Activated CD4-positive, alpha-beta T cell treated with anti-CD3 and anti-CD28 coated beads for 36 hours (primary cell): ENCODE measurements at regions not wholly inside any gene's neighbourhood (a gene's known extent, or its start where the extent isn't known, plus 50 kb on each side); places are given as distances from the start of the nearest gene placed in this dataset.

Experiments used
- ATAC-seq: fragments of 200-7000 bp; cut with Tn5 transposase; one replicate; pipeline ENCODE4 v1.10.0; 2021; ENCODE audit warnings: mild to moderate bottlenecking, moderate library complexity
- CTCF ChIA-PET: fragments of 350-600 bp; sonication (Branson Sonifier 250); formaldehyde crosslinking; loops from one replicate; lab custom pipeline; 2021; ENCODE audit warnings: antibody characterized with exemption; lab: Charles Lee
- POLR2A ChIA-PET: fragments of 350-600 bp; sonication (Branson Sonifier 250); formaldehyde crosslinking; loops from one replicate; lab custom pipeline; 2021; ENCODE audit warnings: antibody characterized with exemption, inconsistent platforms; lab: Charles Lee
- DNase-seq: peaks from one replicate; pipeline ENCODE4 v3.0.0-alpha.2; 2020
- H3K27ac Mint-ChIP-seq: one replicate; pipeline ENCODE4 v1.8.0; 2021; ENCODE audit warnings: mixed read lengths
- H3K27me3 Mint-ChIP-seq: one replicate; pipeline ENCODE4 v1.8.0; 2021; ENCODE audit warnings: mixed read lengths
- H3K36me3 Mint-ChIP-seq: one replicate; pipeline ENCODE4 v1.8.0; 2021; ENCODE audit warnings: low read depth, mixed read lengths
- H3K4me1 Mint-ChIP-seq: one replicate; pipeline ENCODE4 v1.8.0; 2021; ENCODE audit warnings: mixed read lengths
- H3K4me3 Mint-ChIP-seq: one replicate; pipeline ENCODE4 v1.8.0; 2021; ENCODE audit warnings: mild to moderate bottlenecking, moderate library complexity, mixed read lengths
- H3K9me3 Mint-ChIP-seq: one replicate; pipeline ENCODE4 v1.8.0; 2021; ENCODE audit warnings: low read depth, mixed read lengths
- intact Hi-C, 2 experiments: fragments of 100-400 bp; cut with DNase I in 1 of 2; cut with micrococcal nuclease in 1 of 2; formaldehyde crosslinking; loops; one replicate each; pipeline versions ENCODE4 v1.14.2 to v1.15.1; 2022 to 2024; cut with DNase I, micrococcal nuclease

DNA sequence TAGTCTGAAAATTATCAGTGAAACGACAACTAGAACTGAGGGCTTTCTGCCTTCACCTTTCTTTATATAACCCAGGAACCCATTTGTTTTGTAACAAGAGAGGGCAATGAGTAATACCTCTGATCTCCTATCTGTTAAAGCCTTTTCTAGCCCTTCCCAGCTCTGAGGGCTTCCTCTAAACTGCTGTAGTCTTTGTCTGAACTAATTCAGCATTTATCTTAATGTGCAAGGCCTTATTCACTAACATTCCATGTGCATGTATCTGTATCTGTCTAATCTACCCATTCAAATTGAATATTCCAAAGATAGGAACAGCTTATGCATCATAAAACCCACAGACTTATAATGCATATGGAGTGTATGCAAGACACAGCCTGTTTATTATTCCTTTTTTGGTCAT lies 167.1 kb downstream of the LYPLAL1 start:
- peaks cover 13% of the 10 kb centered on the region for H3K9me3 Mint-ChIP-seq
- ChIA-PET POLR2A (no interaction called here), CTCF (interaction anchor here (0.7 kb wide), 1 partner anchor 10 kb away, joined by 3 read pairs; no protein-coding TSS in a partner anchor)
- ATAC-seq (no peak), DNase-seq (no peak)
- H3K27me3 Mint-ChIP-seq, result no peaks in the 10 kb centered on the region
- H3K36me3 Mint-ChIP-seq, result no peaks in the 10 kb centered on the region
- H3K27ac Mint-ChIP-seq, result no peak overlapping the region
- H3K4me3 Mint-ChIP-seq, result no peak overlapping the region
- intact Hi-C loops, result no loop called here
- H3K4me1 Mint-ChIP-seq, result no peaks in the 10 kb centered on the region

DNA sequence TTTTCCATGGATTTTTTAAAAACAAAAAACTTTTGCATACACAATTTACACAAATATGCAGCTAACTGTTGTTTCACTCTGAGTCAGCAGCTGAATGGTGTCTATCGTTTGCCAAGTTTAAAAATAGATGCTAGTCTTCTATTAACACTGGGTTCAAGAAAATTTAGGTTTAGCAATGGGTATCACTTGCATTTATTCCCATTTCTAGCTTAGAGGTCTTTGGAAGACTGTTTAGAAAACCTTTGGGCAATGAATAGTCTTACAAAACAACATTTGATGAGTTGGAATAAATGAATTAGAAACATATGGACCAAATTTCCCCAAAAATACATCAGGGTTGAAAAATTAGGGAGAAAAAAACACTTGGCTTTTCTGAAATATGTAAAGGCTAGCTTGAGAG lies 165.8 kb downstream of the LYPLAL1 start:
- DNase-seq, result no peak
- intact Hi-C loops, result no loop called here
- POLR2A ChIA-PET, result no interaction called here
- CTCF ChIA-PET, result interaction anchor here (0.6 kb wide), 1 partner anchor 985 kb away, joined by 3 read pairs; no protein-coding TSS in a partner anchor
- no peaks in the 10 kb centered on the region for H3K36me3 Mint-ChIP-seq
- H3K9me3 Mint-ChIP-seq, result peaks cover 5% of the 10 kb centered on the region
- no peak overlapping the region for H3K27ac Mint-ChIP-seq
- H3K4me1 Mint-ChIP-seq, result no peaks in the 10 kb centered on the region
- no peak for ATAC-seq
- H3K27me3 Mint-ChIP-seq, result no peaks in the 10 kb centered on the region
- H3K4me3 Mint-ChIP-seq, result no peak overlapping the region

DNA sequence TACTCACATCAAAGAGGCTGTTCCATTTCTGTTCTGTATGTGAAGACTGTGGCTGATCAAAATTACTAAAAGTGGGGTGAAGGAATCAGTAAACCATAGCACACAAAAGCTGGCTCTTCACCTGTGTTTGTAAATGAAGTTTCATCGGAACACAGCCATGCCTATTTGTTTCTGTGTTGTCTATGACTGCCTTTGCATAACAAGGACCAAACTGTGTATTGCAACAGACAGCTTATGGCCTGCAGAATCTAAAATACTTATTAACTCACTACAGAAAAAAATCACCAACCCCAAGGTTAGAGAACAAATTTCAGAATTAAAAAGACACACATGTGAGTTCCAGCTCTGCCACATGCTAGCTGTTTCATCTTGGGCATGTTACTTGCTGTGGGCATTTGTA lies 163.9 kb downstream of the LYPLAL1 start:
- Mint-ChIP-seq H3K9me3 (peaks cover 2% of the 10 kb centered on the region), H3K27me3 (no peaks in the 10 kb centered on the region), H3K4me3 (no peak overlapping the region), H3K4me1 (no peaks in the 10 kb centered on the region), H3K27ac (no peak overlapping the region), H3K36me3 (no peaks in the 10 kb centered on the region)
- ChIA-PET CTCF (interaction anchor here (0.6 to 0.9 kb wide), 3 partner anchors 48 to 280 kb away, joined by 3 read pairs; no protein-coding TSS in a partner anchor), POLR2A (no interaction called here)
- DNase-seq (no peak), ATAC-seq (no peak)
- intact Hi-C loops, result no loop called here

DNA sequence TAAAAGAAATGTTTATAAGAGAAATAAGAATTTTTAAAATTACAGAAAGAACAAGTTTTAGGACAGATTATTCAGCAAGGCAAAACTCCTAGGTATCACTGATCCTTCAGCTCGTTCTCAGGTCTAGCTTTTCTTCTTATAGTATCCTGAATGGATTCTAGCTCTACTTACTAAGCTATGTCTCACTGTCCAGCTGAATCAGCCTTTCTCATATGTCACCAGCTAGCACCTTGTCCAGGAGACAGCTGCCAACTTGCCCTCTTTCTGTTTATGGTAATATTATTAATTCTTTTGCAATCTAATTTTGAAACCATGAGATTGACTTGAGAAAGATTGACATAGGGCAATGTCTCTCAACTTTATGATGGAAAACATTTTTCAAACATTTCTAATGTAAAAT lies 159.9 kb downstream of the LYPLAL1 start:
- Mint-ChIP-seq H3K9me3 (peaks cover 4% of the 10 kb centered on the region), H3K4me3 (no peak overlapping the region), H3K27me3 (peaks cover 2% of the 10 kb centered on the region), H3K27ac (no peak overlapping the region), H3K36me3 (no peaks in the 10 kb centered on the region), H3K4me1 (no peaks in the 10 kb centered on the region)
- no peak for ATAC-seq
- ChIA-PET POLR2A (no interaction called here), CTCF (interaction anchor here (1.2 kb wide), 1 partner anchor 117 kb away, joined by 3 read pairs; no protein-coding TSS in a partner anchor)
- intact Hi-C loops, result no loop called here
- no peak for DNase-seq

DNA sequence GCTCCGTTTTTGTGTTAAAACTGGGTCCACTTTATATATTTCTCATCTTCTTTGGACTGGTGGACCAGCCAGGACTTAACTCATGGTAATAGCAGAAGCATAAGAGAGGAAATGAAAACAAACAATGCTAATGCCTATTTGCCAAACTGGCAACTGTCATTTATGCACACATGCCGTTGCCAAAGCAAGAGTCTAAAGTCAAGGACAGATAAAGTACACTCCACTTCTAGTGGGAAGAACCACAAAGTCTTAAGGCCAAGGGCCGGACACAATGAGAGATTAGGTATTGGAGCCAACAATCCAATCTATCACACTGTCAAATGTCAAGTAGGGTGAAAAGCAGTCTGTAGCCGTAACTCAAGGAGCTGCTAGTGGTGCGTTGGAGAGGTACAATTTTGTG lies 157.7 kb downstream of the LYPLAL1 start:
- Mint-ChIP-seq H3K27me3 (peaks cover 12% of the 10 kb centered on the region), H3K36me3 (peaks cover 10% of the 10 kb centered on the region), H3K4me3 (no peak overlapping the region), H3K4me1 (no peaks in the 10 kb centered on the region), H3K9me3 (peaks cover 23% of the 10 kb centered on the region), H3K27ac (no peak overlapping the region)
- intact Hi-C loops, result no loop called here
- DNase-seq (no peak), ATAC-seq (no peak)
- POLR2A ChIA-PET, result no interaction called here
- CTCF ChIA-PET, result no interaction called here

DNA sequence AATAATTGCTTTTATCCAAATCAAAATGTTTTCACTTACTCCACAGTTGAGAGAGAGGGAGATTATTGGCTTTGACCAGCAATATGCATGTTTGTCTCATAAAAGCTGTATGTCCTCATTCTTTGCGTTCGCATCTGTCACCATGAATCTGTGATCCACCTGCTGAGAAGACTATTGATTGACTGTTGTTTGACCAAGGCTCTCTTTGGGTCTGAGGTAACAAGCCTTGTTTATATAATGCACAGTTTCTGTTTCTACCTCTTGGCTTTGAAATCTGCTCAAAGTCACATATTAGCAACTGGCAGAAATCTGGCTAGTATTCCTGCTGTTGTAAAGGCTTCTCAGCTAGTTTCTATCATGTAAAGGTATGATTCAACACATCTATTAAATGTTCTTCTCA lies 157.0 kb downstream of the LYPLAL1 start:
- no peak overlapping the region for H3K27ac Mint-ChIP-seq
- H3K4me3 Mint-ChIP-seq, result no peak overlapping the region
- intact Hi-C loops, result no loop called here
- ChIA-PET CTCF (interaction anchor here (0.9 kb wide), 1 partner anchor 10 kb away, joined by 3 read pairs; no protein-coding TSS in a partner anchor), POLR2A (no interaction called here)
- DNase-seq, result no peak
- H3K9me3 Mint-ChIP-seq, result peaks cover 25% of the 10 kb centered on the region
- peaks cover under 1% of the 10 kb centered on the region for H3K4me1 Mint-ChIP-seq
- H3K36me3 Mint-ChIP-seq, result peaks cover 10% of the 10 kb centered on the region
- peaks cover 12% of the 10 kb centered on the region for H3K27me3 Mint-ChIP-seq
- ATAC-seq, result no peak

DNA sequence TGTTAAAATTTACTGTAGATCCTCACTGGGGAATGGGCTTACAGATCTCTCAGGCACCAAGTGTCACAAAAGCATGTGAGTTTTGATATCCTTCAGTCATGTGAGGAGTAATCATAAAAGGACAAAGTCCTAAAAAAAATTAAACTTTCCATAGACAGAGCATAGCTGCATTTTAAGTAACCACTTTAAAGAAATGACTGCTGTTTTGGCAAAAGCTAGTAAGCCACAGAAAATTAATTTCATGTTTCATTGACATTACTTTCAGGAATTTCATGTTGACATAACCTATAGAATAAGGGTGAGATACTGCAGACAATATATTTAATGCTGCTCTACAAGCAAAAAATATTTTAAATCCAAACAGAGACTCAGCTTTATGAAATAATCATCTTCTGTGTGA lies 156.3 kb downstream of the LYPLAL1 start:
- no peak overlapping the region for H3K27ac Mint-ChIP-seq

DNA sequence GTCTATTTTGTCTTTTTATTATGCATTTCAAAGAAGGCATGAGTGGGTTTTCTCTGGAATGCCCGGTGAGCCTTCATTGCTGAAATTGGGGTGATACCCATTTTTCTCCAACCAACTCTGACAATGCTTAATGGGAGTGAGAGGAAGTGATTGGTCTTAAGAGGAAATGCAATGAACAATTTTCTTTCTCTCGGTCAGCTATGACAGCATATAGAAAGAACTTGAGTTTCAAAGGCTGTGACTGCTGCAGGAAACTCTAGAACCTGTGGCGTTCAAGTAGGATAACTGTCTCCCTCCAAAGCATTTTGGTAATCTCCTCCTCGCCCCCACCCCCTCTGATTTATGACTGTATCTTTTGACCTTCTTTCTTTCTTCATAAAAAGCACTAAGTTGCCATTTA lies 155.9 kb downstream of the LYPLAL1 start:
- intact Hi-C loops, result loop anchor here (5.0 to 10.0 kb wide), 3 partner anchors 155 to 955 kb away; partner anchors contain the start of gene LYPLAL1 (in 1 of the 2)
- ChIA-PET POLR2A (no interaction called here), CTCF (no interaction called here)
- peaks cover 11% of the 10 kb centered on the region for H3K4me1 Mint-ChIP-seq
- H3K27me3 Mint-ChIP-seq, result peaks cover 12% of the 10 kb centered on the region
- peaks cover 25% of the 10 kb centered on the region for H3K9me3 Mint-ChIP-seq
- no peak overlapping the region for H3K4me3 Mint-ChIP-seq
- DNase-seq (no peak), ATAC-seq (no peak)
- no peak overlapping the region for H3K27ac Mint-ChIP-seq
- H3K36me3 Mint-ChIP-seq, result peaks cover 10% of the 10 kb centered on the region

More for the DNA sequence above, 156.3 kb downstream of the LYPLAL1 start:
- peaks cover 10% of the 10 kb centered on the region for H3K36me3 Mint-ChIP-seq
- POLR2A ChIA-PET, result no interaction called here
- CTCF ChIA-PET, result interaction anchor here (0.7 to 0.9 kb wide), 2 partner anchors 11 to 116 kb away, joined by 3 read pairs; no protein-coding TSS in a partner anchor
- no peak for ATAC-seq
- no peak for DNase-seq
- intact Hi-C loops, result no loop called here
- peaks cover 12% of the 10 kb centered on the region for H3K27me3 Mint-ChIP-seq
- peaks cover 25% of the 10 kb centered on the region for H3K9me3 Mint-ChIP-seq
- peaks cover 7% of the 10 kb centered on the region for H3K4me1 Mint-ChIP-seq
- no peak overlapping the region for H3K4me3 Mint-ChIP-seq

DNA sequence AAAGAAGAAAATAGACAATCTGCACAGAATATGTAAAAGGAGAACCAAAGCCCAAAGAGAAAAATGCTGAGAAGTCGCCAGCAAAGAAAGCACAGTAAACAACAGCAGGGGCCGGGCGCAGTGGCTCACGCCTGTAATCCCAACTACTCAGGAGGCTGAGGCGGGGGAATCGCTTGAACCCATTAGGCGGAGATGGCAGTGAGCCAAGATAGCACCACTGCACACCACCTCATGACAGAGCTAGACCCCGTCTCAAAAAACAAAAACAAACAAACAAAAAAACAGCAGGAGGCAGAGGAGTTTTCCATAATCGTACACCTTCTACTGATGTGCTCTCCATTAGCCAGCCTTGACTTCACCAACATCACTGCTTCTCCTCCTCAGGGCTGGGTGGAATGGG lies 153.2 kb downstream of the LYPLAL1 start:
- H3K9me3 Mint-ChIP-seq, result peaks cover 23% of the 10 kb centered on the region
- ChIA-PET CTCF (no interaction called here), POLR2A (no interaction called here)
- peaks cover 14% of the 10 kb centered on the region for H3K27me3 Mint-ChIP-seq
- H3K36me3 Mint-ChIP-seq, result peaks cover 10% of the 10 kb centered on the region
- intact Hi-C loops, result loop anchor here (5.0 to 10.0 kb wide), 3 partner anchors 152 to 952 kb away; partner anchors contain the start of gene LYPLAL1 (in 1 of the 2)
- ATAC-seq, result no peak
- no peak overlapping the region for H3K27ac Mint-ChIP-seq
- H3K4me1 Mint-ChIP-seq, result peaks cover 11% of the 10 kb centered on the region
- no peak overlapping the region for H3K4me3 Mint-ChIP-seq
- no peak for DNase-seq

DNA sequence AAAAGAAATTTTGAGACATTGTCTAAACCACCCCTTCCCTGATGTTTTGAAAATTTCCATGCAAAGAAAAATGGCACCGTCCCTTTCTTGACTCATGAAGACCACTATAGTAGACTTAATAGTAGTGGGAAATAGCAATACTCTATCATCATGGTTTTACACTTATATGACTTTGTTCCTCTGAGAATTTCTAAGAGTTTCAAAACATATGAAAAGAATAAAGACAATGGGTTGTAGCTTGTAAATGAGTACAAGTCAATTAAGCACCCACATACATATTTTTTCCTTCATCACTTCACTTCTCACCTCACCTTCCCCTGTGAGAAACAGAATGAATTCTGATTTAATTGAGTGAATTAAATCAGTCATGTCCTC lies 151.7 kb downstream of the LYPLAL1 start:
- intact Hi-C loops, result loop anchor here (1.0 to 10.0 kb wide), 5 partner anchors 136 to 975 kb away; partner anchors contain the start of gene LYPLAL1 (in 1 of the 2)
- Mint-ChIP-seq H3K27ac (no peak overlapping the region), H3K36me3 (peaks cover 11% of the 10 kb centered on the region), H3K4me1 (peaks cover 11% of the 10 kb centered on the region), H3K9me3 (peaks cover 23% of the 10 kb centered on the region), H3K4me3 (no peak overlapping the region), H3K27me3 (peaks cover 17% of the 10 kb centered on the region)
- POLR2A ChIA-PET, result no interaction called here
- CTCF ChIA-PET, result interaction anchor here (1.8 kb wide), 1 partner anchor 9 kb away, joined by 5 read pairs; no protein-coding TSS in a partner anchor
- DNase-seq, result no peak
- ATAC-seq, result peak; percentile 48

DNA sequence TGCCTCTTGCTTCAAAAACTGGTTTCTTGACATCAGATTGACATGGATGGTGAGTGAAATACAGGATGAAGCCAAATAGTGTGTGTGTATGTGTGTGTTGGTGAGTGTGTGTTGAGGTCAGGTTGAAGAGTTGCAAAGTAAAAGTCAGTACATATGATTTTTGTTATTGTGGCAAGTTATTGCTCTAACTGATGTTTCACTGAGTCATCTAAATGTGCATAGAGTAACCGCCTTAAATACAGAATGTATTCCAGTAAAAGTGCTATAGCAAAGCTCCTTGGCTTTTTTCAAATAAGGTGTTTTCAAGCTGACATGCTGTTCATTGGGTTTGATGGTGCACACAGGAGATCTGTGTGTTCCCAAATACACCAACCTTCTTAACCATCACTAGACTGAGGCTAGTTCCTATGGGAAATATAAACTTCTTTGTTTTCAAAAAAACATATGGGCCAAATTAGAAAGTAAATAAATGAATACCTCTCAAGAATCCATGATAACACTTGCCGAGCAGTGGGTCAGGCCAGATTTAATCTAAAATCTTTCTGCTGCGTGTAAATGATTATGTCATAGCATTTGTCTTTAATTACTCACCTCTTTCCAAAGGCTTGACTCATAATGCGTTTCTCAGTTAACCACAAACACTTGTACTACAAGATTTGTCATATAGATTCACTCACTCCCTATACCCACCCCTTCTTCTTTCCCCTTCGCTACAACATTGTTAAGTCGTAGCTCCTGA lies 151.1 kb downstream of the LYPLAL1 start:
- no peak overlapping the region for H3K4me3 Mint-ChIP-seq
- POLR2A ChIA-PET, result no interaction called here

More for the DNA sequence above, 151.1 kb downstream of the LYPLAL1 start:
- Mint-ChIP-seq H3K4me1 (peaks cover 11% of the 10 kb centered on the region), H3K36me3 (peaks cover 11% of the 10 kb centered on the region), H3K27me3 (peaks cover 17% of the 10 kb centered on the region), H3K9me3 (peaks cover 23% of the 10 kb centered on the region), H3K27ac (no peak overlapping the region)
- DNase-seq (peak; percentile 20), ATAC-seq (peak; percentile 94)
- intact Hi-C loops, result loop anchor here (1.0 to 10.0 kb wide), 5 partner anchors 135 to 974 kb away; partner anchors contain the start of gene LYPLAL1 (in 1 of the 2)
- CTCF ChIA-PET, result interaction anchor here (1.8 kb wide), 1 partner anchor 8 kb away, joined by 5 read pairs; no protein-coding TSS in a partner anchor
